Right lobe of liver (tissue), 4 donors: ENCODE measurements at regions not wholly inside any gene's neighbourhood (a gene's known extent, or its start where the extent isn't known, plus 50 kb on each side); places are given as distances from the start of the nearest gene placed in this dataset.
"Not testable (repeated sequence)": the region's sequence is repeated elsewhere in the genome, so short reads cannot be mapped to it uniquely, and the experiment has no call there.

Experiments
- POLR2A ChIP-seq: fragments of 450-650 bp; IDR thresholded peaks from one replicate; pipeline ENCODE4 v1.6.1; 2017; ENCODE audit warnings: antibody characterized with exemption, mild to moderate bottlenecking
- TF ChIP-seq, protein P1 (sequence below), 4 donors: fragments of 200-600 bp in 3 of 4; fragments of 450-650 bp in 1 of 4; IDR thresholded peaks; one replicate each; pipeline versions ENCODE4 v1.5.1 to v1.8.0; 2016 to 2022; ENCODE audit warnings: antibody characterized with exemption in 4 of 4, mild to moderate bottlenecking in 2 of 4
- donor health status: DM: no; HTN: no; CAD: no.
- donor health status: DM: no; HTN: no; CAD: no.
- donor health status: DM: no; HTN: yes; CAD: no.

- TF ChIP-seq, protein P1, sequence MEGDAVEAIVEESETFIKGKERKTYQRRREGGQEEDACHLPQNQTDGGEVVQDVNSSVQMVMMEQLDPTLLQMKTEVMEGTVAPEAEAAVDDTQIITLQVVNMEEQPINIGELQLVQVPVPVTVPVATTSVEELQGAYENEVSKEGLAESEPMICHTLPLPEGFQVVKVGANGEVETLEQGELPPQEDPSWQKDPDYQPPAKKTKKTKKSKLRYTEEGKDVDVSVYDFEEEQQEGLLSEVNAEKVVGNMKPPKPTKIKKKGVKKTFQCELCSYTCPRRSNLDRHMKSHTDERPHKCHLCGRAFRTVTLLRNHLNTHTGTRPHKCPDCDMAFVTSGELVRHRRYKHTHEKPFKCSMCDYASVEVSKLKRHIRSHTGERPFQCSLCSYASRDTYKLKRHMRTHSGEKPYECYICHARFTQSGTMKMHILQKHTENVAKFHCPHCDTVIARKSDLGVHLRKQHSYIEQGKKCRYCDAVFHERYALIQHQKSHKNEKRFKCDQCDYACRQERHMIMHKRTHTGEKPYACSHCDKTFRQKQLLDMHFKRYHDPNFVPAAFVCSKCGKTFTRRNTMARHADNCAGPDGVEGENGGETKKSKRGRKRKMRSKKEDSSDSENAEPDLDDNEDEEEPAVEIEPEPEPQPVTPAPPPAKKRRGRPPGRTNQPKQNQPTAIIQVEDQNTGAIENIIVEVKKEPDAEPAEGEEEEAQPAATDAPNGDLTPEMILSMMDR (IDR thresholded peaks at IDR 0.05) = not testable (repeated sequence)
- TF ChIP-seq POLR2A = not testable (repeated sequence)
Observed at GRCh38 chr12:131272283-131272814, 318.6 kb downstream of the ADGRD1 start.
